Glomerular endothelial cell (primary cell): ENCODE measurements at regions not wholly inside any gene's neighbourhood (a gene's known extent, or its start where the extent isn't known, plus 50 kb on each side); places are given as distances from the start of the nearest gene placed in this dataset.
"Not testable (repeated sequence)": the region's sequence is repeated elsewhere in the genome, so short reads cannot be mapped to it uniquely, and the experiment has no call there.

Experiments
- DNase-seq: peaks from one replicate; pipeline ENCODE4 v3.0.0-alpha.2; 2011; ENCODE audit warnings: low read depth, low spot score; ENCODE audit errors: extremely low read depth

- DNase-seq: no peak
Observed at GRCh38 chr15:98547275-98547674, 101.1 kb upstream of the IGF1R start.

- no peak for DNase-seq
Observed at GRCh38 chr15:98547741-98548138, 100.6 kb upstream of the IGF1R start.

- DNase-seq: no peak
Observed at GRCh38 chr15:98548139-98548971, 100.0 kb upstream of the IGF1R start.

GRCh38 chr15:98549003-98549402 is 99.3 kb upstream of the IGF1R start:
- no peak for DNase-seq

- no peak for DNase-seq
Observed at GRCh38 chr15:98549741-98550140, 98.6 kb upstream of the IGF1R start.

GRCh38 chr15:98550363-98550762 is 98.0 kb upstream of the IGF1R start:
- DNase-seq: not testable (repeated sequence)

- no peak for DNase-seq
Observed at GRCh38 chr15:98551936-98552562, 96.3 kb upstream of the IGF1R start.

- no peak for DNase-seq
Observed at GRCh38 chr15:98554272-98555172, 93.8 kb upstream of the IGF1R start.

- DNase-seq: no peak
Observed at GRCh38 chr15:98555173-98555515, 93.2 kb upstream of the IGF1R start.

GRCh38 chr15:98556321-98556720 is 92.0 kb upstream of the IGF1R start:
- no peak for DNase-seq

GRCh38 chr15:98560338-98560737 is 88.0 kb upstream of the IGF1R start:
- DNase-seq: no peak

GRCh38 chr15:98561169-98561941 is 87.0 kb upstream of the IGF1R start:
- no peak for DNase-seq

- DNase-seq: no peak
Observed at GRCh38 chr15:98562331-98562937, 85.9 kb upstream of the IGF1R start.

- no peak for DNase-seq
Observed at GRCh38 chr15:98565566-98565965, 82.8 kb upstream of the IGF1R start.

GRCh38 chr15:98567951-98568350 is 80.4 kb upstream of the IGF1R start:
- no peak for DNase-seq

GRCh38 chr15:98568382-98569017 is 79.8 kb upstream of the IGF1R start:
- no peak for DNase-seq

- DNase-seq: no peak
Observed at GRCh38 chr15:98570119-98570518, 78.2 kb upstream of the IGF1R start.

- DNase-seq: no peak
Observed at GRCh38 chr15:98580572-98580971, 67.8 kb upstream of the IGF1R start.

- DNase-seq: no peak
Observed at GRCh38 chr15:98581715-98582114, 66.6 kb upstream of the IGF1R start.
